AG04449 (cell line): ENCODE measurements at regions not wholly inside any gene's neighbourhood (a gene's known extent, or its start where the extent isn't known, plus 50 kb on each side); places are given as distances from the start of the nearest gene placed in this dataset.
"Not testable (repeated sequence)": the region's sequence is repeated elsewhere in the genome, so short reads cannot be mapped to it uniquely, and the experiment has no call there.

ENCODE experiments used
- CTCF ChIA-PET: fragments of 350-600 bp; formaldehyde crosslinking; extraction: SDS; loops from one replicate; lab custom pipeline; 2021; ENCODE audit warnings: antibody characterized with exemption; lab: Yijun Ruan, JAX
- POLR2A ChIA-PET: fragments of 400-600, 350-600 bp; formaldehyde crosslinking; extraction: SDS; loops from one replicate; lab custom pipeline; 2020; ENCODE audit warnings: antibody characterized with exemption, inconsistent platforms; lab: Yijun Ruan, JAX
- DNase-seq: peaks from one replicate; pipeline ENCODE4 v3.0.0-alpha.2; 2010; ENCODE audit warnings: low read depth, low spot score
- H3K4me3 ChIP-seq: 2 replicates; pipeline ENCODE4 v1.5.1; 2011; ENCODE audit warnings: low read depth, mild to moderate bottlenecking, control low read depth, low read length
- CTCF ChIP-seq: IDR thresholded peaks from one replicate; pipeline ENCODE4 v1.5.1; 2011; ENCODE audit warnings: mild to moderate bottlenecking, moderate library complexity, low read length, control low read depth, inconsistent platforms; ENCODE audit not compliant: insufficient read depth; ENCODE audit errors: missing control alignments

- DNase-seq, result no peak
- no peak overlapping the region for H3K4me3 ChIP-seq
- ChIA-PET POLR2A (no interaction called here), CTCF (interaction anchor here (1.0 to 1.7 kb wide), 2 partner anchors 18 to 221 kb away, joined by 3 to 6 read pairs; no protein-coding TSS in a partner anchor)
- no peak for TF ChIP-seq CTCF
These were observed 230.1 kb downstream of the RAB11FIP4 start for GRCh38 chr17:31621566-31621965.

GRCh38 chr17:31611053-31611452 lies 219.6 kb downstream of the RAB11FIP4 start:
- ChIA-PET POLR2A (interaction anchor here (0.7 kb wide), 1 partner anchor 127 kb away, joined by 3 read pairs; no protein-coding TSS in a partner anchor), CTCF (interaction anchor here (1.1 kb wide), 1 partner anchor 13 kb away, joined by 3 read pairs; no protein-coding TSS in a partner anchor)
- not testable (repeated sequence) for DNase-seq, H3K4me3 ChIP-seq

GRCh38 chr17:31609996-31610910 lies 218.8 kb downstream of the RAB11FIP4 start:
- TF ChIP-seq CTCF, result no peak
- POLR2A ChIA-PET, result interaction anchor here (0.7 to 1.0 kb wide), 3 partner anchors 15 to 130 kb away, joined by 3 to 4 read pairs (median 3); no protein-coding TSS in a partner anchor
- no peak for DNase-seq
- no peak overlapping the region for H3K4me3 ChIP-seq
- CTCF ChIA-PET, result interaction anchor here (0.6 to 1.1 kb wide), 3 partner anchors 13 to 109 kb away, joined by 3 read pairs; no protein-coding TSS in a partner anchor

- no peak overlapping the region for H3K4me3 ChIP-seq
- no peak for TF ChIP-seq CTCF
- ChIA-PET POLR2A (interaction anchor here (0.7 to 0.8 kb wide), 2 partner anchors 14 to 232 kb away, joined by 3 read pairs; no protein-coding TSS in a partner anchor), CTCF (interaction anchor here (0.6 to 2.3 kb wide), 3 partner anchors 14 to 232 kb away, joined by 3 to 15 read pairs (median 3); no protein-coding TSS in a partner anchor)
- no peak for DNase-seq
These were observed 217.9 kb downstream of the RAB11FIP4 start for GRCh38 chr17:31609331-31609730.

- DNase-seq, result no peak
- ChIA-PET POLR2A (interaction anchor here (0.7 kb wide), 1 partner anchor 233 kb away, joined by 3 read pairs; no protein-coding TSS in a partner anchor), CTCF (interaction anchor here (1.1 to 2.3 kb wide), 2 partner anchors 14 to 233 kb away, joined by 3 to 15 read pairs; no protein-coding TSS in a partner anchor)
- H3K4me3 ChIP-seq, result no peak overlapping the region
- no peak for TF ChIP-seq CTCF
These were observed 217.3 kb downstream of the RAB11FIP4 start for GRCh38 chr17:31608659-31609254.

GRCh38 chr17:31605761-31606160 lies 214.3 kb downstream of the RAB11FIP4 start:
- no peak for TF ChIP-seq CTCF
- POLR2A ChIA-PET, result no interaction called here
- DNase-seq, result no peak
- H3K4me3 ChIP-seq, result no peak overlapping the region
- CTCF ChIA-PET, result no interaction called here
